GM18909 (cell line): ENCODE measurements at regions not wholly inside any gene's neighbourhood (a gene's known extent, or its start where the extent isn't known, plus 50 kb on each side); places are given as distances from the start of the nearest gene placed in this dataset.

ENCODE experiments used
- ATAC-seq: cut with Tn5 transposase; IDR thresholded peaks from one replicate; pipeline ENCODE4 v1.9.1; 2021; ENCODE audit warnings: mild to moderate bottlenecking; ENCODE audit not compliant: unreplicated experiment, poor library complexity

- no peak for ATAC-seq
Measured at GRCh38 chr13:31029102-31029501, 96.6 kb downstream of the TEX26 start.

- no peak for ATAC-seq
Measured at GRCh38 chr13:31027136-31027535, 94.7 kb downstream of the TEX26 start.
